Stimulated activated CD8-positive, alpha-beta memory T cell treated with anti-CD3 and anti-CD28 coated beads, Interleukin-2, amount 100 ng/mL, for 48 hours (primary cell): ENCODE measurements at regions not wholly inside any gene's neighbourhood (a gene's known extent, or its start where the extent isn't known, plus 50 kb on each side); places are given as distances from the start of the nearest gene placed in this dataset.

Source experiments
- DNase-seq, 2 donors: peaks; one replicate each; pipeline ENCODE4 v3.0.0-alpha.2; 2020; ENCODE audit warnings: low read depth in 2 of 2

GRCh38 chr19:31402529-31403316 is 53.5 kb upstream of the TSHZ3 start:
- no peak for DNase-seq

- DNase-seq: no peak
These were observed 56.9 kb upstream of the TSHZ3 start for GRCh38 chr19:31406106-31406505.

DNA sequence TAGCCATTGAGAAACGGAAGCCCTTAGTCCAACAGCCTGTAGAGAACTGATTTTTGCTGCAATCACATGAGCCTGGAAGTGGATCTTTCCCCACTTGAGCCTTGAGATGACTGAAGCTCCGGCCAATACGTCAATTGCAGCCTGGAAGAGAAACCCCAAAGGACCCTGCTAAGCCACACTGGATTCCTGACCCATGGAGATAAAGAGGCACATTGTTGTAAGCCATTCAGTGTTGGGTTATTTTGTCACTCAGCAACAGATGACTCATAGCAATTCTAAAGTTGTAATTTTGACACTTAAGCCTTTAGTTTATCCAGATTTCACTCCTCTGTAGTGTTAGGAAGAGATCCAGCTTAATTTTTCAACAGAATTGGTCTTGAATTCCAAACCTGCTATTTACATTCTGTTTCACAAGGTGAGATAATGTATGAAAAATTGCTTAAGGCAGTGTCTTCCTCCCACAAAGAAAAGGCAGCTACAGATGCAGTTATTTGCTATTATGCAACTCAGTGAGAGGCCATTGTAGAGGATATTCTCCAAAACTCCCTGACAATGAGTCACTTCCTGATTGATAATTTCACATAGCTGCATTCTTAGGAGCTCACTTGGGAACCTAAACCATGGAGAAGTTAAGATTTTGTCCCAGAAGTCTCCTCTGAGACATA is 59.4 kb upstream of the TSHZ3 start:
- DNase-seq: no peak

- DNase-seq: no peak
These were observed 64.1 kb upstream of the TSHZ3 start for GRCh38 chr19:31413353-31413752.

DNA sequence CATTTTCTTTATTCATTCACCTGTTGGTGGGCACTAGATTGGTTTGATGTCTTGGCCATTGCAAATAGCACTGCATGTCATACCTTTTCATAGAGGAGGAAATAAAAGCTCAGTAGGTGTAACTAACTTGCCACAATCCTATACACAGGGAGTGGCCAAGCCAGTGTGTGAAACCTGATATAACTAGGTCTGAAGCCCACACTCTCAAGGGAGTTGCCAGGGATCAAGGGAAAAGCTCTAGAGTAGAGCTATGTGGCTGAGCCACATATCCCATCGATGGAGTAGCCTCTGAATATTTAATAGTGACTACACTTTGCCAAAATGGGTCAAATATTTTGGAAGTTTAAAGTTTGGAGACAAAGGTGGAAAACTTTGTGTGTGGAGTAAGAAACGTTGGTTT is 66.1 kb upstream of the TSHZ3 start:
- no peak for DNase-seq

DNA sequence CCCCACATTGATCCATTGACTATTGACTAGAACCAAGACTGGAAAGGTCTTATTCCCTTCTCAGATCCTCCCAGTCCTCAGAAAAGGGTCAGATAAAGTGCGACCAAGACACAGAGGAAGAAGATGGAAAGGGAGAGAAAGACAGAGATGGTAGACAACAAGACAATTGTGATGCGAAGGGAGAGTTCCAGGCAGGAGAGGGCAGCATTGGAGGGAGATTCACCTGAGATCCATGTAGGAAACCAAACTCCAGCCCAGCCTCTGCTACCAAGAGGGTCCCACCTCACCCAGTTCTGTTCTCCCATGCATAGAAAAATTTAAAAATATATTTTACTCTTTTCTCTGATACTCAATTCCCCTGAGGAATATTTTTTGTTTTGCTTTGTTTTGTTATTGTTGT is 67.3 kb upstream of the TSHZ3 start:
- DNase-seq: no peak

DNA sequence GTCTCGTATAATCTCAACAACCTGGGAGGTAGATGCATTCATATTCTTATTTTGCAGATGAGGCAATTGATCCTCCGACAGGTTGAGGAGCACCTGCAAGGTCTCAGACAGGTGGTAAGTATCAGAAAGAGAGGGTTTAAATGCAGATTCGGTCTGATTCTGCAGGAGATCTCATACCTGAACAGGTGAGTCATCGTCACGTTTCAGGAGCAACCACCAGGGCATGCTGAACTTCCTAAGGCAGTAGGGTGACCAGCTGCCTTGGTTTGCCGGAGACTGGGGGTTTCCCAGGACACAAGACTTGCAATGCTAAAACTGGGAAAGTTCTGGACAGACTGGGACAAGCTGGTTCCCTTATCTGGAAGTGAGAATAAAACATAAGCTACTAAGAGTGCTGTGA is 68.8 kb upstream of the TSHZ3 start:
- no peak for DNase-seq

GRCh38 chr19:31418692-31419430 is 69.6 kb upstream of the TSHZ3 start:
- no peak for DNase-seq

DNA sequence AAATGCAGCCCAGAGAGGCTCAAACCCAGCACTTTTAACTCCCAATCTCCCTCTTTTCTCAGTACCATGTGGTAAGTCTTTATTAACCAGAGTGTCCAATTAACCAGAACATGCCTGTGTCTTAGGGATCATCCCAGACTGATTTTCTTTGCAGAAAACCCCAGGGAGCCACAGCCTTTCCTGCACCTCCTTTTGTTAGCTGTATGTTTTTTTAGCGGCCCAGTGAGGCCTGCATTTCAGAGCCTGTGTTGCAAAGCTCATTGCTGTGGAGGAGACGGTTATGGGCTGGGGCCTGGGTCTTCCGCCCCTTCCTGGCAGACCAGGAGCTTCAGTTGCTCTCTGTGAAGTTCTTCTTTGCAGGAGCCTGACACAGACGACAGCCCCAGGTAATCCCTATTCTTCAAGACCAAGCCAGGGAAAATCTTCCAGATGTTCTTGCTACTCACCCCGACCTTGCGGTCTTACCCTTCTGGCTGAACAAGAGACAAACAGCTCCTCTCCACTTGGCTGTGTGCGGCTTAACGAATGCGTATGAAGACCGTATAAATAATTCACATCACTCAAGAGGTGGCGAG is 70.7 kb upstream of the TSHZ3 start:
- no peak for DNase-seq

DNA sequence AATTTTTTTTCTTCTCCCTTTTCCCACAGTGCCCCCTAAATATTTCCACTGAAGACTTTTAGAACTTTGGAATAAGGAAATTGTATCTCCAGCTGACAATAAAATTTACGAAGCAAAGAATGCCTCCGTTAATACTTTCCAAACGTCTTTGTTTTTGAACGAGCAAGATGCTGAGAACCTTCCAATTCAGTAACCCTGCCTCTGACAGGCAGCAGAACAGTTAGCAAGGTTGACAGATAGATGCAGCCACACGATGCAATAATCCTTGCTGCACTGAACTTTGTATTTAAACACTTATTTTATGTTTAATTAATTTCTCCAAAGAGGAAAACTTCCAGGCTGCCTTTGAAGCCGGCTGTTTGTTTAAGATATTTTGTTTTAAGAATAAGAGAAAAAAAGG is 71.8 kb upstream of the TSHZ3 start:
- DNase-seq: no peak

DNA sequence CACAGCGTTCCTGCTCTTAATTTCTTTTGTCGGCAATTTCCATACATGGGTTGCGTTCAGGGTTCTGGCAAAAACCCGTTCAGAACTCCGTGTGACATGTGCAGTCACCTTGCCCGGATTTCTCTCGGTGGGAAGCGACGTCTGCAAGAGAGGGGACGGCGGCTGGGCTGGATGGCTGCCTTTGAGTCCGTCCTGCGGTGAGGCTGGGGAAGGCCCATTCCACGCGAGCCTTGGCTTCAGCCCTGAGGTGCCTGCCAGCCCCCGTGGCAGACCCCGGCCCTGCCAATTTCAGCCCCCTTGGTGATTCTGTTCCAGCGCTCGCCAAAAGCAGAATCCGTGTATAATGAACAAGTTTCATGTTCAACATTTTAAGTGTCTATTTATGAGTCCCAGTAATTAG is 72.6 kb upstream of the TSHZ3 start:
- DNase-seq: no peak

DNA sequence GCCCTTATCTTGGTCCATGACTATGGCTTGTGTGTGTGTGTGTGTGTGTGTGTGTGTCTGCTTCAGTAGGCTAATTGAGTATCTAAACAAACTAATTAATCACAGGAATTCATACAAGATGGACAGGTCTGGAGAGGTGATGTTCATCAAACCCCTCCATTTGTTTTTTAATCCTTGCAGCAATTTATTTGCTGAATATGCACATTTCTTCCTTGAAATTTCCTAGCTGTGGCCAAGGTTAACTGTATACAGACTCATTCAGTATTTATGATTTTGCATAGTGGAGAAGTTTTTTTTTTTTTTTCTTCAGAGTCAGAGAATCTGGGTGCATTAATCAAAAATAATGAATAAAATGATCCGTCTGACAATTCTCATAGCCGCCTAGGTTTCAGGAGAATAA is 74.7 kb upstream of the TSHZ3 start:
- no peak for DNase-seq

GRCh38 chr19:31424861-31425620 is 75.8 kb upstream of the TSHZ3 start:
- DNase-seq: no peak

DNA sequence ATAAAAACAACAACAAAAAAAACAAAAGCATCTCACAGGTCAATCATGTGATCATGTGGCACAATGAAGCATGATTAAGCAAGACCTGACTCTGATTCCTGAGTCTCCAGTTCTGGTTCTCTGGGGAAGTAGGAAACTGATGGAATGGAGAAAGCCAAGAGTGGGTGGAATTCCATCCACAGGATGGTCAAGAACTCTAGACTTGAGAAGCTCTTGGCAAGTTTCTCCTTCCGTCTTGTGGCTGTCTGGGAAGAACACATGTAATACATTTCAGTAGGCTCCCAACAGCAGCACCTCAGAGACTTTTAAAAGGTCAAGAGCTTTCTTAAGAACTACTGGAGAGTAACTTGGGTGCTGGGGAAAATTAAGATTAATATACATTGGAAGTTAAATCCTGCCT is 78.6 kb upstream of the TSHZ3 start:
- no peak for DNase-seq

- no peak for DNase-seq
These were observed 81.1 kb upstream of the TSHZ3 start for GRCh38 chr19:31430381-31430780.

DNA sequence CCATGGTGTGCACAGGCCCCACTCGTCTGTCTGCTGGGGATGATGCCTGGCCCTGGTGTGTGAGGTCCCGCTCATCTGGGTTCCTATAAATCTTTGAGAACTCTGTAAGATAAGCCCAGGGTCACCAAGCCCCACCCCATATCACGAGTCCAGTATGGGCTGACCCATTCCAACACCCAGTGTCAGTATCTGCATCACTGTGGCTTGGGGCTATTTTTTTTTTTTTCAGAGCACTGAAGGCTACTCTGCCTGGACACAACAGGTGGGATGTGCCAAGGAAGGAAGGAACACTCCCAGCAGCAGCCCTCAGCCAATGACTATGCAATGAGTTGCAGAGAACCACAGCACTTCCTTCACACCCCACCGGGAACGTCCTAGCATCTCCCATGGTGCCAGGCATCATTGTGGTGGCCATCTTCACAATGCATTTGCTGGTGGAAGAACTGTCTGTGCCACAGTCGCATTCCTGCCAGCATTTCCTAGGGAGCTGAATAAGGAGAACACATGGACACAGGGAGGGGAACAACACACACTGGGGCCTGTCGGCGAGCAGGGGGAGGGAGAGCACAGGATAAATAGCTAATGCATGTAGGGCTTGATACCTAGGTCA is 83.1 kb upstream of the TSHZ3 start:
- no peak for DNase-seq

GRCh38 chr19:31436121-31436776 is 87.0 kb upstream of the TSHZ3 start:
- no peak for DNase-seq

DNA sequence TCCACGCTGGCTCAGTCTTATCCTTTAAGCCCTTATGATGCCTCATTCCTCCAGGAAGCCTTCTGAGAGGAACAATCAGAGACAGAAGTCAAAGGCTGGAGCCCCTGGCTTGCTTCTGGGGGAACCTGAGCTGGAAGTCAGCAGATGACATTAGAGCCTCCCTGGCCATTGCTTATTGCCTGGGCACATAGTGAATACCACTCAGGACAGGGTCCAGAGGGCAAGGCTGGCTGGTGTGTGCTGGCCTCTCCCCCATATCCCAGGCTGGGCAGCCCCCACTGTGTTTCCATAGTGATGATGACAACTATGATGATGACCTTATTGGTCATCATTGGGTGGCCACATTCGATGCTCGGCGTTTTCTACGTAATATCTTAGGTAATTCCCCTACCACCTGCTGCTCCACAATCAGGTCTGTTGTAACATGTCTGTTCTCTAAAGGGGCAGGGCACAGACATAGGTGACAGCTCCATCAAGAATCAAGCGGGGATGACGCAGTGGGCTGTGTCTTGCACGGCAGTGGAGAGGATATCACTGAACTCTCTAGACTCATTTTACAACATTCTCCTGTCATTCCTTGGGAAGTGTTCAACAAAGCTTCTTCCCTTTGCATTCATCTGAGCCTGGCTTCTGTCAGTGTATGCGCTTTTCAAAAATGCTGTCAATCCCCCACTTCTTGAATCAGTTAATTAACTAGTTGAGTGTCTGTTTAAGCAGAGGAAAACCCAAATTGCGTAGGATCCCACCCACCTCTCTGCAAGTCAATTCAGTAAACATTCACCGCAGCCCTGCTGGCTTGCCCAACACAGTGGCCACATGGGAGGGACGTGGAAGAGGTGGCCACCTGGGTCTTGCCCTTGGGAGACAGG is 89.4 kb upstream of the TSHZ3 start:
- no peak for DNase-seq

DNA sequence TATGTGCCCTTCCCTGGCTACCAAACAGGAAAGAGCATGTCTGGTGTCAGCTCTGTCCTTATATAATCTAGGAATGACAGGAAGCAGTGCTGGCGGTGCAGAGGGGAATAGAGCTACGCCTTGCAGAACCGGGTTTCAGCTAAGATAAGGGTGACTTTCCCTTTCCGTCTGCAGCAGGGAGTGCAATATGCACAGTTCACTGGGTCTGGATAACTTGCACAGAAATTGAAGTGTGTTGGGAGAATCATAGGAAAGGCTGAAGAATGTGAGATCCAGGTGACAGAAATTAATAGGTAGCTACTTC is 90.0 kb upstream of the TSHZ3 start:
- DNase-seq: no peak

DNA sequence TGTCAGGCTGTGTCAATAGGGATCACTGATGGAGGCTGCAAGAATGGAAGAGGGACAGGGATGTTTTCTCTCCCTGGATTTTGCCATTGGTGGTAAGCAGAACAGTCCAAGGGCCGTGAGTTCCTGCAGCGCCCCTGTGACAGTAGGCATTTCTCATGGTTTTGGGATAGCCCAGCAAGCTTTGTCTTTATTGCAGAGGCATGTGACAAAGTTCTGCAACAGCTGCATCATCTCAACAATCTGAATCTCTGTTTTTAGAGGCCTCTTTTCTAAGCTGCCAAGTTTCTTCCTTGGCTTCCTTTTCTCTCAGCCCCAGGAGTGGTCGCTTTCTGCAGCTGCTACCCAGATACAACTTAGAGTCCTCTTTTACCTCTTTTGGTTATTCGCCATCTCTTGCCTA is 95.7 kb upstream of the TSHZ3 start:
- no peak for DNase-seq
